IMR-90 (cell line): ENCODE measurements at regions not wholly inside any gene's neighbourhood (a gene's known extent, or its start where the extent isn't known, plus 50 kb on each side); places are given as distances from the start of the nearest gene placed in this dataset.

Experiments used
- BHLHE40 ChIP-seq: fragments of 150-350 bp; IDR thresholded peaks from 2 replicates; pipeline ENCODE4 v1.6.1; 2016; ENCODE audit warnings: mild to moderate bottlenecking, low read depth, low read length
- CEBPB ChIP-seq: IDR thresholded peaks from 2 replicates; pipeline ENCODE4 v1.6.1; 2012; ENCODE audit warnings: low read depth, low read length, improper control_type of control experiment
- CTCF ChIP-seq: conservative IDR thresholded peaks from 2 replicates; pipeline ENCODE4 v1.5.1; 2012; ENCODE audit warnings: mild to moderate bottlenecking, low read depth, low read length, improper control_type of control experiment
- MAFK ChIP-seq: IDR thresholded peaks from 2 replicates; pipeline ENCODE4 v1.6.1; 2012; ENCODE audit warnings: low read depth, low read length, improper control_type of control experiment
- MAZ ChIP-seq: IDR thresholded peaks from 2 replicates; pipeline ENCODE4 v1.6.1; 2012; ENCODE audit warnings: low read depth, mild to moderate bottlenecking, low read length, improper control_type of control experiment, moderate library complexity, borderline replicate concordance
- MXI1 ChIP-seq: IDR thresholded peaks from 2 replicates; pipeline ENCODE4 v1.6.1; 2012; ENCODE audit warnings: low read depth, mild to moderate bottlenecking, low read length, moderate library complexity, borderline replicate concordance
- NFE2L2 ChIP-seq: fragments of 150-350 bp; IDR thresholded peaks from 2 replicates; pipeline ENCODE4 v1.6.1; 2016; ENCODE audit warnings: low read depth, mild to moderate bottlenecking, low read length
- POLR2A ChIP-seq: IDR thresholded peaks from 2 replicates; pipeline ENCODE4 v1.6.1; 2012; ENCODE audit warnings: mild to moderate bottlenecking, low read depth, low read length
- RAD21 ChIP-seq: IDR thresholded peaks from 2 replicates; pipeline ENCODE4 v1.6.1; 2012; ENCODE audit warnings: low read length, improper control_type of control experiment
- RCOR1 ChIP-seq: IDR thresholded peaks from 2 replicates; pipeline ENCODE4 v1.6.1; 2012; ENCODE audit warnings: mild to moderate bottlenecking, low read length, improper control_type of control experiment; ENCODE audit not compliant: insufficient replicate concordance
- RFX5 ChIP-seq: IDR thresholded peaks from 2 replicates; pipeline ENCODE4 v1.8.0; 2012; ENCODE audit warnings: low read depth, mild to moderate bottlenecking, low read length, moderate library complexity
- USF2 ChIP-seq: fragments of 150-350 bp; IDR thresholded peaks from 2 replicates; pipeline ENCODE4 v1.6.1; 2017; ENCODE audit warnings: mild to moderate bottlenecking, antibody characterized with exemption, low read length, low read depth

DNA sequence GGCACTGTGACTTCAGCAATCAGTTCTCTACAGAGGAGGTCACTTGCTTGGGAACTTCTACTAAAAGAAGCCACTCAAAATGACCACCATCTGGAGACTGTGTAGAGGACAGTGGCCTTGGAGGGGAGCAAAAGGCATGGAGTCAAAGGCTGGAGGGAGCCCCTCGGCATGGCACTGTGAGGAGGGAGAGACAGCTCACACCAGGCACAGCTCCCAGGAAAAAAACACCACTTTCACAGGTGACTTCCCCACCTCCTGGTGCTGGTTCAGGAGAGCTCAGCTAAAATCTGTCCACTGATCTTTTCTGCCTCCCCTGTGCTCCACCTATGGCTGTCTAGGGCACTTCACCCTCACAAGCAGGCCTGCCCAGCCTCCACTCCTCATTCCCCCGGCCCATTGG is 649.4 kb upstream of the MGMT start:
- TF ChIP-seq POLR2A, result no peak
- no peak for TF ChIP-seq CTCF
- TF ChIP-seq BHLHE40, result no peak
- TF ChIP-seq CEBPB, result no peak
- TF ChIP-seq RCOR1, result no peak
- no peak for TF ChIP-seq RAD21
- TF ChIP-seq MAFK, result no peak
- TF ChIP-seq MXI1, result no peak
- TF ChIP-seq USF2, result no peak
- no peak for TF ChIP-seq NFE2L2
- no peak for TF ChIP-seq MAZ
- no peak for TF ChIP-seq RFX5
